ENCODE measurements at regions not wholly inside any gene's neighbourhood (a gene's known extent, or its start where the extent isn't known, plus 50 kb on each side); places are given as distances from the start of the nearest gene placed in this dataset.
A peak's percentile ranks its signal among the peaks of the same experiment; 100 is the strongest.
"Not testable (repeated sequence)": the region's sequence is repeated elsewhere in the genome, so short reads cannot be mapped to it uniquely, and the experiment has no call there.

DNA sequence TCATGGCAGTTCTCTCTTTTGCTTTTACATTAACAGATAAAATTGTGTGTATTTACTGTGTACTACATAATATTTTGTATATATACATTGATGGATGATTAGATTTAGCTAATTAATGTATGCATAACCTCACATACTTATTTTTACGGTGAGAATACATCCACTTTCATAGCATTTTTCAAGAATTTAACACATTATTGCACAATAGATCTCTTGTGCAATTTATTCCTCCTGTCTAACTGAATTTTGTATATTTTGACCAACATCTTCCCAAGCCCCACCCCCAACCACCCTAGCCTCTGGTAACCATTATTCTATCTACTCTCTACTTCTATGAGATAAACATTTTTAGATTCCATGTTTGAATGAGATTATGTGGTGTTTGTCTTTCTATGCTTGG lies 194.7 kb downstream of the RBM26 start:
- H3K4me3 Mint-ChIP-seq: no peak overlapping the region

GRCh38 chr13:79197933-79198332 lies 208.1 kb downstream of the RBM26 start:
- Mint-ChIP-seq H3K27me3 (peaks cover 2% of the 10 kb centered on the region), H3K4me1 (ENCODE audit: low read depth) (peaks cover 35% of the 10 kb centered on the region), H3K9me3 (ENCODE audit: low read depth) (no peaks in the 10 kb centered on the region), H3K27ac (no peak overlapping the region), H3K36me3 (no peaks in the 10 kb centered on the region), H3K4me3 (no peak overlapping the region)

More for the DNA sequence above, 194.7 kb downstream of the RBM26 start:
- H3K27me3 Mint-ChIP-seq: peaks cover 11% of the 10 kb centered on the region
- no peaks in the 10 kb centered on the region for H3K4me1 Mint-ChIP-seq (ENCODE audit: low read depth)
- H3K27ac Mint-ChIP-seq: no peak overlapping the region
- H3K36me3 Mint-ChIP-seq: no peaks in the 10 kb centered on the region
- H3K9me3 Mint-ChIP-seq (ENCODE audit: low read depth): no peaks in the 10 kb centered on the region

- no peaks in the 10 kb centered on the region for H3K36me3 Mint-ChIP-seq
These were observed 209.2 kb downstream of the RBM26 start for GRCh38 chr13:79196843-79197242.

DNA sequence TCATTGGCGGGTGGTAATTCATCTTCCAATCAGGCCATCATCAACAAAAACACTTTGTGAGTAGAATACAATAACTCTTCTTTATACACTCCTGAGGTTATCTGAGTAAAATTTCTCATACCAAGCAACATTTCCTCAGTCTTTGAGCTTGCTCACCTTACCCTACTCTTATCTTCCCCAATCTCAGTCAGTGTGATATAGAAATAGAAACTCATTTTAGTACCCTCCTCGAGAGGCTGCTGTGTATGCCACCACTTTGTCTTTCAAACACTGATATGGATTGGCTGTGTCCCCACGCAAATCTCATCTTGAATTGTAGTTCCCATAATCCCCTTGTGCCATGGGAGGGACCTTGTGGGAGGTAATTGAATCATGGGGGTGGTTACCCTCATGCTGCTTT lies 209.7 kb downstream of the RBM26 start:
- Mint-ChIP-seq H3K27ac (peak overlapping the region; percentile 3), H3K9me3 (ENCODE audit: low read depth) (no peaks in the 10 kb centered on the region), H3K4me1 (ENCODE audit: low read depth) (peaks cover 40% of the 10 kb centered on the region), H3K36me3 (no peaks in the 10 kb centered on the region), H3K27me3 (peaks cover 2% of the 10 kb centered on the region), H3K4me3 (no peak overlapping the region)

More at GRCh38 chr13:79196843-79197242, 209.2 kb downstream of the RBM26 start:
- Mint-ChIP-seq H3K4me1 (ENCODE audit: low read depth) (peaks cover 40% of the 10 kb centered on the region), H3K27me3 (peaks cover 2% of the 10 kb centered on the region), H3K4me3 (no peak overlapping the region), H3K9me3 (ENCODE audit: low read depth) (no peaks in the 10 kb centered on the region), H3K27ac (no peak overlapping the region)

DNA sequence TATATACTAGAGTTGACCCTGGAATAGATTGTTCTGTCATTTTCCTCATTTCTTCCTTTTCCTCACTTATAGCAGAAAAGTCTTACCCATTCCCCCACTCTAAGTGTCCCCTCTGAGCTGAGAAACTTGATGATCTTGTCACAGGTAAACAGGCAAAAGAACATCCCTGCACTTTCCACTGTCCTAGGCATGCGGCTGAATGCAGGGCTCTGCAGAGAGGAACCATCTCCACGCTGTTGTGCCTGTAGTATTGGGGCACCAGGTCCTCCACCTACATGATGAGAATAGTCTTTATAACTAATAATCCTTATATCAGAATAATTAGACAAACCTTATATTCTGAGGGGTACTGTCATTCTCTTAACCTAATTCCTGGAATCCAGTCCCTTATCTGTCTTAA lies 211.3 kb downstream of the RBM26 start:
- Mint-ChIP-seq H3K4me3 (peak overlapping the region; percentile 63), H3K27ac (no peak overlapping the region), H3K27me3 (no peaks in the 10 kb centered on the region), H3K9me3 (ENCODE audit: low read depth) (no peaks in the 10 kb centered on the region), H3K4me1 (ENCODE audit: low read depth) (peaks cover 40% of the 10 kb centered on the region), H3K36me3 (no peaks in the 10 kb centered on the region)

DNA sequence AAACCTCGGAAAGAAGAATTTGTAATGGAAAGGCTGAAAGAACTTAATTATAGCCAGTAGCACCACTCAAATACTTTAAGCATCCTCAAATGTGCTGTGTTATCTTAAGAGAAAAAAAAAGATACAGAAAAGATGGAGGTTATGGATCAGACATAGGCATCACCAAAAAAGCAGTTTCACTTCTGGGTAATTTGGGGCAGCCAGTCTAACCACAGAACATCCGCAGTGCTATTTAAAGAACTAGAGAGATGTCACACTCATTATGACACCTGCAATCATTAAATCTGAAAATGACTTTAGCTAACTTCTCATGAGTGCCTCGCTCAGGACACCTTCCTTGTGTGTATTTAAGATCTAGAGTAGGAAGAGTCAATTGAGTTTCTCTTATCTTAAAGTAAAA lies 211.8 kb downstream of the RBM26 start:
- H3K9me3 Mint-ChIP-seq (ENCODE audit: low read depth): no peaks in the 10 kb centered on the region
- H3K4me1 Mint-ChIP-seq (ENCODE audit: low read depth): peaks cover 40% of the 10 kb centered on the region
- H3K27me3 Mint-ChIP-seq: no peaks in the 10 kb centered on the region
- H3K36me3 Mint-ChIP-seq: no peaks in the 10 kb centered on the region
- peak overlapping the region; percentile 74 for H3K27ac Mint-ChIP-seq
- peak overlapping the region; percentile 63 for H3K4me3 Mint-ChIP-seq

DNA sequence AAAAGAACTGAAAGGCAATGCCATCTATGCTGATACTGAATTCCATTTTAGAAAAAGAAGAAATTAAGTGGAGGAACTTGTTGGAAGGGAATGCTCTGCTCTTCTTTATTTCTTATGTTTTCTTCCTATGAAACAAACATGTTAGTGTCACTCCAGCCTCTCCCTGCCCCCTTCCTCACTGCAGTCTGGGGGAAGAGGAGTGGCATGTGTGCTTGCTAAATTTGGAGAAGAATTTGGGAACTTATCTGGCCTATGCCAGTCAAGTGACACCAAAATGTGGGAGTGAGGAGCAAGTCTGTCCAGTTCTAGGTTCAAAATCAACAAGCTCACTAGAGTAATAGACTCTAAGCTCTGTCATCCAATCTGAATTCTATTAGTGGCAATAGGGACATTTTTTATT lies 214.6 kb downstream of the RBM26 start:
- H3K36me3 Mint-ChIP-seq: no peaks in the 10 kb centered on the region
- peaks cover 3% of the 10 kb centered on the region for H3K27me3 Mint-ChIP-seq
- no peaks in the 10 kb centered on the region for H3K9me3 Mint-ChIP-seq (ENCODE audit: low read depth)
- H3K27ac Mint-ChIP-seq: no peak overlapping the region
- H3K4me1 Mint-ChIP-seq (ENCODE audit: low read depth): peaks cover 37% of the 10 kb centered on the region
- H3K4me3 Mint-ChIP-seq: no peak overlapping the region

GRCh38 chr13:79190932-79191331 lies 215.1 kb downstream of the RBM26 start:
- H3K27ac Mint-ChIP-seq: no peak overlapping the region
- peaks cover 31% of the 10 kb centered on the region for H3K4me1 Mint-ChIP-seq (ENCODE audit: low read depth)
- H3K9me3 Mint-ChIP-seq (ENCODE audit: low read depth): no peaks in the 10 kb centered on the region
- H3K4me3 Mint-ChIP-seq: no peak overlapping the region
- H3K36me3 Mint-ChIP-seq: no peaks in the 10 kb centered on the region
- peaks cover 3% of the 10 kb centered on the region for H3K27me3 Mint-ChIP-seq

DNA sequence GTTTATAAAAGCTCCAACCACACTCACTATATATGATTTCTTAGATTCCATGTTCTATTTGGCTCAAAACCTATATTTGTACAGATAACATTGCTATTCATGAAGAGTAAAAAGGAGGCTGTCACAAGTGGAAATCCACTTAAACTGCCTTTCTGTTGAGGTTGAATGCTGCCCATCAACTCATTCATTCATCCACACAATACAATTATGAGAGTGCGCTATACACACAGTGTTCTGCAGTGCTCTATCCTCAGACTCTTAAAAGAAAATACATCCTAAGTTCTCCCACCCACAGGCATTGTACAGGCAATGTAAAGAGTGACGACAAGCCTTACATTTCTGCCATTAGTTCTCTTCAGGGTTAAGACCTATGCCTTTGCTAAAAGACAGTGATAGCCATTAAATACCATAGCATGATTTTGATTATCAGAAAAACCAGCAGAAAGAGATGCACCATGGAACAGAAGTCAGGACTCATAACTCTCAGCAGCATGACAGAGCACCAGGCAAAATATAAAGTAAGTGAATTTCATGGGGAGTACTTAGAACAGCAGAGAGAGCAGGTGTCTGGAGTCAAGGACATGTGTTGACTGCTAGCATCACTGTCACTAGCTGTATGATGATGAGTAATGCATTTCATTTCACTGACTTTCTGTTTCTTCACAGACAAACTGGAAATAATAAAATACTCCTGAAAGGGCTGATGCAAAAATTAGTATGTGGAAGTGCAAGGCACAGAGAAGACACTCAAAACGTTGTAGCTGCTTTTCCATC lies 218.0 kb downstream of the RBM26 start:
- no peaks in the 10 kb centered on the region for H3K36me3 Mint-ChIP-seq
- no peak overlapping the region for H3K27ac Mint-ChIP-seq
- no peaks in the 10 kb centered on the region for H3K9me3 Mint-ChIP-seq (ENCODE audit: low read depth)
- H3K4me3 Mint-ChIP-seq: no peak overlapping the region
- peaks cover 6% of the 10 kb centered on the region for H3K4me1 Mint-ChIP-seq (ENCODE audit: low read depth)
- peaks cover 3% of the 10 kb centered on the region for H3K27me3 Mint-ChIP-seq

GRCh38 chr13:79185580-79185979 lies 220.5 kb downstream of the RBM26 start:
- no peaks in the 10 kb centered on the region for H3K36me3 Mint-ChIP-seq
- H3K27ac Mint-ChIP-seq: no peak overlapping the region
- H3K4me1 Mint-ChIP-seq (ENCODE audit: low read depth): no peaks in the 10 kb centered on the region
- H3K4me3 Mint-ChIP-seq: no peak overlapping the region
- H3K27me3 Mint-ChIP-seq: peaks cover 3% of the 10 kb centered on the region
- H3K9me3 Mint-ChIP-seq (ENCODE audit: low read depth): no peaks in the 10 kb centered on the region

- no peak overlapping the region for H3K27ac Mint-ChIP-seq
- H3K36me3 Mint-ChIP-seq: no peaks in the 10 kb centered on the region
- H3K4me3 Mint-ChIP-seq: no peak overlapping the region
- H3K27me3 Mint-ChIP-seq: peaks cover 10% of the 10 kb centered on the region
- no peaks in the 10 kb centered on the region for H3K9me3 Mint-ChIP-seq (ENCODE audit: low read depth)
- no peaks in the 10 kb centered on the region for H3K4me1 Mint-ChIP-seq (ENCODE audit: low read depth)
These were observed 222.8 kb downstream of the RBM26 start for GRCh38 chr13:79183231-79183630.

- Mint-ChIP-seq H3K9me3 (ENCODE audit: low read depth) (peaks cover 18% of the 10 kb centered on the region), H3K27me3 (peaks cover 11% of the 10 kb centered on the region)
- not testable (repeated sequence) for H3K27ac Mint-ChIP-seq; H3K4me3 Mint-ChIP-seq; H3K36me3 Mint-ChIP-seq; H3K4me1 Mint-ChIP-seq (ENCODE audit: low read depth)
These were observed 232.4 kb downstream of the RBM26 start for GRCh38 chr13:79173691-79174090.

DNA sequence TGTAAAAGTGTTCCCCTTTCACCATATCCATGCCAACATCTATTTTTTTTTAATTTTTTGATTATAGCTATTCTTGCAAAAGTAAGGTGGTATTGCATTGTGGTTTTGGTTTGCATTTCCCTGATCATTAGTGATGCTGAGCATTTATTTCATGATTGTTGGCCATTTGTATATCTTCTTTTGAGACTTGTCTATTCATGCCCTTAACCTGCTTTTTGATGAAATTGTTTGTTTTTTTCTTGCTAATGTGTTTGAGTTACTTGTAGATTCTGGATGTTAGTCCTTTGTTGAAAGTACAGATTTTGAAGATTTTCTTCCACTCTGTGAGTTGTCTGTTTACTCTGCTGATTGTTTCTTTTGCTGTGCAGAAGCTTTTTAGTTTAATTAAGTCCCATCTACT lies 233.1 kb downstream of the RBM26 start:
- Mint-ChIP-seq H3K9me3 (ENCODE audit: low read depth) (peaks cover 18% of the 10 kb centered on the region), H3K27me3 (peaks cover 11% of the 10 kb centered on the region)
- H3K4me1 Mint-ChIP-seq (ENCODE audit: low read depth); H3K27ac Mint-ChIP-seq; H3K4me3 Mint-ChIP-seq; H3K36me3 Mint-ChIP-seq: not testable (repeated sequence)

DNA sequence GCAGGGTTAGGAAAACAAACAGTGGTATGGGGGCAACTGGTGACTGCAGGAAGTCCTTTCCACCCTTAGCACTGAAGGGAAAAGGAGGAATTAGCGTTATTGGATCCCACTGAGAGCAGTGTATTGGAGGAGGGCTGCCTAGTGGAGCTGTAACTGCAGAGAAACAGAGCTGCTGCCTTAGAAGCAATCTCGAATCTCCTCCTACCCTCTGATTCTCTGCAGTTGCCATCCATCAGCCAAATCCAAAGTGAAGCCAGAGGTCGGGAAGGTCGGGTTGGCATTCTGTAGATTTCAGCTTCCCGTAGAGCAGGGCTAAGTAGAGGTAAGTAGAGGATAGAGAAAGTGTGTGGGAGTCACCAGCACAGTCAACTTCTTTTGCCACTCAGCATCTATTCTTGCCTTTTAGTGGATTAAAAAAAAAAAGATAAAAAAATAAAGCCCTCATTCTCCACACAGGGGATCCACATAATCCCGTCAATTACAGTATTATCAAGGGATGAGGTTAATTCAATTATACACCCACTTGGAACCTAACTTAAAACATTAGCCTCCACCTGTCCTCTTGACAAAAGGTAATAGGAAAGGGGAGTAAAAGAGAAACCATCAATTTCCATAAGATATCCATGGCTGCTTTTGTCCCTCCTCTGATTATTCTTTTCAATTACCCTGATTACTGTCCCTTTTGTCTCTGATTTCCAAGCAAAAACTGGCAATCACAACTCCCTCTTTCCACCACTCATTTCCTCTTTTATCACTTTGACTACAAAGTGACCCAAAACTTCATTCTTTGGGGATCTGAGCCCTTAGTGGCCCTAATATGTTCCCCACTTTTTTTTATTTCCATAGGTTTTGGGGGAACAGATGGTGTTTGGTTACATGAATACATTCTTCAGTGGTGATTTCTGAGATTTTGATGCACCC lies 234.7 kb downstream of the RBM26 start:
- H3K36me3 Mint-ChIP-seq: no peaks in the 10 kb centered on the region
- H3K27me3 Mint-ChIP-seq: peaks cover 17% of the 10 kb centered on the region
- no peaks in the 10 kb centered on the region for H3K4me1 Mint-ChIP-seq (ENCODE audit: low read depth)
- H3K4me3 Mint-ChIP-seq: no peak overlapping the region
- no peak overlapping the region for H3K27ac Mint-ChIP-seq
- H3K9me3 Mint-ChIP-seq (ENCODE audit: low read depth): peaks cover 12% of the 10 kb centered on the region

GRCh38 chr13:79160818-79161217 lies 245.2 kb downstream of the RBM26 start:
- H3K4me1 Mint-ChIP-seq (ENCODE audit: low read depth): no peaks in the 10 kb centered on the region
- H3K4me3 Mint-ChIP-seq: no peak overlapping the region

More at GRCh38 chr13:79160818-79161217, 245.2 kb downstream of the RBM26 start:
- Mint-ChIP-seq H3K36me3 (no peaks in the 10 kb centered on the region), H3K9me3 (ENCODE audit: low read depth) (no peaks in the 10 kb centered on the region), H3K27ac (no peak overlapping the region), H3K27me3 (peaks cover 10% of the 10 kb centered on the region)
